HL-60 (cell line): ENCODE measurements at regions not wholly inside any gene's neighbourhood (a gene's known extent, or its start where the extent isn't known, plus 50 kb on each side); places are given as distances from the start of the nearest gene placed in this dataset.

ENCODE experiments used
- POLR2AphosphoS5 ChIP-seq: IDR thresholded peaks from 2 replicates; pipeline ENCODE4 v1.6.1; 2012; ENCODE audit warnings: low read depth
- SPI1 ChIP-seq: IDR thresholded peaks from 2 replicates; pipeline ENCODE4 v1.6.1; 2012; ENCODE audit warnings: low read depth, mild to moderate bottlenecking, borderline replicate concordance
- TF ChIP-seq, protein P1 (sequence below): IDR thresholded peaks from one replicate; pipeline ENCODE4 v1.5.1; 2011; ENCODE audit warnings: low read length, control low read depth, inconsistent platforms; ENCODE audit not compliant: insufficient read depth

GRCh38 chrX:39477762-39478120 is 620.0 kb downstream of the BCOR start:
- TF ChIP-seq, protein P1, sequence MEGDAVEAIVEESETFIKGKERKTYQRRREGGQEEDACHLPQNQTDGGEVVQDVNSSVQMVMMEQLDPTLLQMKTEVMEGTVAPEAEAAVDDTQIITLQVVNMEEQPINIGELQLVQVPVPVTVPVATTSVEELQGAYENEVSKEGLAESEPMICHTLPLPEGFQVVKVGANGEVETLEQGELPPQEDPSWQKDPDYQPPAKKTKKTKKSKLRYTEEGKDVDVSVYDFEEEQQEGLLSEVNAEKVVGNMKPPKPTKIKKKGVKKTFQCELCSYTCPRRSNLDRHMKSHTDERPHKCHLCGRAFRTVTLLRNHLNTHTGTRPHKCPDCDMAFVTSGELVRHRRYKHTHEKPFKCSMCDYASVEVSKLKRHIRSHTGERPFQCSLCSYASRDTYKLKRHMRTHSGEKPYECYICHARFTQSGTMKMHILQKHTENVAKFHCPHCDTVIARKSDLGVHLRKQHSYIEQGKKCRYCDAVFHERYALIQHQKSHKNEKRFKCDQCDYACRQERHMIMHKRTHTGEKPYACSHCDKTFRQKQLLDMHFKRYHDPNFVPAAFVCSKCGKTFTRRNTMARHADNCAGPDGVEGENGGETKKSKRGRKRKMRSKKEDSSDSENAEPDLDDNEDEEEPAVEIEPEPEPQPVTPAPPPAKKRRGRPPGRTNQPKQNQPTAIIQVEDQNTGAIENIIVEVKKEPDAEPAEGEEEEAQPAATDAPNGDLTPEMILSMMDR = no peak
- TF ChIP-seq POLR2AphosphoS5 (no peak), SPI1 (no peak)
